WTC11 (cell line): ENCODE measurements at regions not wholly inside any gene's neighbourhood (a gene's known extent, or its start where the extent isn't known, plus 50 kb on each side); places are given as distances from the start of the nearest gene placed in this dataset.

Experiments used
- ATAC-seq: fragments of 200-7000 bp; cut with Tn5 transposase; 2 replicates; pipeline ENCODE4 v1.10.0; 2021; ENCODE audit warnings: mild to moderate bottlenecking, moderate library complexity
- CTCF ChIA-PET: fragments of 300-600 bp; sonication (Branson Sonifier 250); formaldehyde crosslinking; loops from one replicate; lab custom pipeline; 2021; ENCODE audit warnings: antibody characterized with exemption; lab: Charles Lee
- POLR2A ChIA-PET: fragments of 350-600 bp; sonication (Branson Sonifier 250); formaldehyde crosslinking; loops from one replicate; lab custom pipeline; 2021; ENCODE audit warnings: antibody characterized with exemption; lab: Charles Lee
- DNase-seq: peaks from one replicate; pipeline ENCODE4 v3.0.0; 2021; ENCODE audit warnings: low spot score
- H3K27ac Mint-ChIP-seq: 2 replicates; pipeline ENCODE4 v1.8.0; 2021; ENCODE audit warnings: mixed read lengths
- H3K27me3 Mint-ChIP-seq: 2 replicates; pipeline ENCODE4 v1.8.0; 2021; ENCODE audit warnings: low read depth, mild to moderate bottlenecking, moderate library complexity, mixed read lengths
- H3K36me3 Mint-ChIP-seq: 2 replicates; pipeline ENCODE4 v1.8.0; 2021; ENCODE audit warnings: mixed read lengths
- H3K4me1 Mint-ChIP-seq: 2 replicates; pipeline ENCODE4 v1.8.0; 2022; ENCODE audit warnings: mixed read lengths
- H3K4me3 Mint-ChIP-seq: 2 replicates; pipeline ENCODE4 v1.8.0; 2021; ENCODE audit warnings: mild to moderate bottlenecking, moderate library complexity, mixed read lengths
- H3K9me3 Mint-ChIP-seq: 2 replicates; pipeline ENCODE4 v1.8.0; 2021; ENCODE audit warnings: mixed read lengths
- ARID4B ChIP-seq: sonication (generic); formaldehyde crosslinking; IDR thresholded peaks from 2 replicates; pipeline ENCODE4 v1.8.0; 2023; ENCODE audit warnings: missing genetic modification reagents, mild to moderate bottlenecking, borderline replicate concordance
- ATF3 ChIP-seq: sonication (generic); formaldehyde crosslinking; conservative IDR thresholded peaks from 2 replicates; pipeline ENCODE4 v1.8.1; 2022; ENCODE audit warnings: mild to moderate bottlenecking, missing genetic modification reagents
- CBFB ChIP-seq: sonication (generic); formaldehyde crosslinking; IDR thresholded peaks from 2 replicates; pipeline ENCODE4 v1.8.1; 2022; ENCODE audit warnings: mild to moderate bottlenecking, low read depth, missing genetic modification reagents
- CDX4 ChIP-seq: fragments of 250-450 bp; sonication (Bioruptor Pico); IDR thresholded peaks from 2 replicates; pipeline ENCODE4 v1.9.0; 2021; ENCODE audit warnings: moderate library complexity, mild to moderate bottlenecking, inconsistent platforms, borderline replicate concordance
- E2F4 ChIP-seq: sonication (generic); formaldehyde crosslinking; IDR thresholded peaks from 2 replicates; pipeline ENCODE4 v1.8.1; 2022; ENCODE audit warnings: low read depth, mild to moderate bottlenecking, moderate library complexity, missing genetic modification reagents, borderline replicate concordance
- E2F5 ChIP-seq: sonication (generic); formaldehyde crosslinking; IDR thresholded peaks from 2 replicates; pipeline ENCODE4 v1.8.1; 2022; ENCODE audit warnings: mild to moderate bottlenecking, moderate library complexity, missing genetic modification reagents
- ELF4 ChIP-seq: sonication (generic); formaldehyde crosslinking; IDR thresholded peaks from 2 replicates; pipeline ENCODE4 v1.8.1; 2022; ENCODE audit warnings: low read depth, mild to moderate bottlenecking, moderate library complexity, missing genetic modification reagents
- EMX1 ChIP-seq: fragments of 250-450 bp; sonication (Bioruptor Pico); IDR thresholded peaks from 2 replicates; pipeline ENCODE4 v1.8.0; 2021; ENCODE audit warnings: mild to moderate bottlenecking
- ESRRA ChIP-seq: sonication (generic); formaldehyde crosslinking; IDR thresholded peaks from 2 replicates; pipeline ENCODE4 v1.8.1; 2022; ENCODE audit warnings: mild to moderate bottlenecking, missing genetic modification reagents, borderline replicate concordance
- FOXP1 ChIP-seq: sonication (generic); formaldehyde crosslinking; IDR thresholded peaks from 2 replicates; pipeline ENCODE4 v1.8.0; 2022; ENCODE audit warnings: missing genetic modification reagents, mild to moderate bottlenecking, moderate library complexity, borderline replicate concordance
- FOXP4 ChIP-seq: sonication (generic); formaldehyde crosslinking; IDR thresholded peaks from 2 replicates; pipeline ENCODE4 v1.8.0; 2022; ENCODE audit warnings: mild to moderate bottlenecking, missing genetic modification reagents
- GTF2I ChIP-seq: fragments of 250-450 bp; sonication (Bioruptor Pico); conservative IDR thresholded peaks from 2 replicates; pipeline ENCODE4 v1.4.0; 2021; ENCODE audit warnings: mild to moderate bottlenecking
- IRF1 ChIP-seq: sonication (generic); formaldehyde crosslinking; IDR thresholded peaks from 2 replicates; pipeline ENCODE4 v1.8.0; 2023; ENCODE audit warnings: missing genetic modification reagents
- MLX ChIP-seq: sonication (generic); formaldehyde crosslinking; IDR thresholded peaks from 2 replicates; pipeline ENCODE4 v1.8.1; 2023; ENCODE audit warnings: mild to moderate bottlenecking, missing genetic modification reagents, moderate library complexity
- NFE2L1 ChIP-seq: sonication (generic); formaldehyde crosslinking; IDR thresholded peaks from 2 replicates; pipeline ENCODE4 v1.8.1; 2023; ENCODE audit warnings: missing genetic modification reagents
- SMAD4 ChIP-seq: sonication (generic); formaldehyde crosslinking; IDR thresholded peaks from 2 replicates; pipeline ENCODE4 v1.8.0; 2022; ENCODE audit warnings: mild to moderate bottlenecking, missing genetic modification reagents
- ZSCAN18 ChIP-seq: fragments of 250-450 bp; sonication (Bioruptor Pico); IDR thresholded peaks from 2 replicates; pipeline ENCODE4 v2.1.2; 2022; ENCODE audit warnings: mild to moderate bottlenecking, moderate library complexity

- TF ChIP-seq CDX4 (no peak), FOXP4 (CRISPR knock-in tag) (no peak)
Observed at GRCh38 chr17:52995881-52996280, 826.8 kb upstream of the KIF2B start (continued).

GRCh38 chr17:52995147-52995546, 827.6 kb upstream of the KIF2B start:
- no peak overlapping the region for H3K27ac Mint-ChIP-seq
- H3K4me3 Mint-ChIP-seq: no peak overlapping the region
- ATAC-seq (no peak; the same call in 1 of the 2 replicates), DNase-seq (no peak)
- ChIA-PET POLR2A (no interaction called here), CTCF (no interaction called here)
- H3K9me3 Mint-ChIP-seq: peaks cover 74% of the 10 kb centered on the region
- H3K36me3 Mint-ChIP-seq: peaks cover 42% of the 10 kb centered on the region
- H3K27me3 Mint-ChIP-seq: peaks cover 6% of the 10 kb centered on the region
- H3K4me1 Mint-ChIP-seq: peaks cover 13% of the 10 kb centered on the region
- no peak for TF ChIP-seq ARID4B (CRISPR knock-in tag)
- TF ChIP-seq E2F4 (CRISPR knock-in tag): no peak
- TF ChIP-seq NFE2L1: no peak
- TF ChIP-seq ATF3 (CRISPR knock-in tag): no peak
- no peak for TF ChIP-seq E2F5 (CRISPR knock-in tag)
- TF ChIP-seq ZSCAN18 (CRISPR knock-in tag): no peak
- TF ChIP-seq ESRRA: no peak
- TF ChIP-seq ELF4 (CRISPR knock-in tag): no peak
- TF ChIP-seq GTF2I (CRISPR knock-in tag): no peak
- no peak for TF ChIP-seq CBFB (CRISPR knock-in tag)
- no peak for TF ChIP-seq EMX1 (CRISPR knock-in tag)
- no peak for TF ChIP-seq FOXP1 (CRISPR knock-in tag)
- no peak for TF ChIP-seq SMAD4 (CRISPR knock-in tag)
- no peak for TF ChIP-seq MLX
- TF ChIP-seq FOXP4 (CRISPR knock-in tag): no peak
- no peak for TF ChIP-seq IRF1 (CRISPR knock-in tag)
